ENCODE measurements at regions not wholly inside any gene's neighbourhood (a gene's known extent, or its start where the extent isn't known, plus 50 kb on each side); places are given as distances from the start of the nearest gene placed in this dataset.
"Not testable (repeated sequence)": the region's sequence is repeated elsewhere in the genome, so short reads cannot be mapped to it uniquely, and the experiment has no call there.

- no peak for DNase-seq (ENCODE audit: extremely low spot score)
- CTCF ChIA-PET = interaction anchor here (1.2 to 3.9 kb wide), 7 partner anchors 11 to 245 kb away, joined by 4 to 21 read pairs (median 7); no protein-coding TSS in a partner anchor
- POLR2A ChIA-PET = interaction anchor here (0.7 kb wide), 1 partner anchor 86 kb away, joined by 9 read pairs; no protein-coding TSS in a partner anchor
- TF ChIP-seq, protein P1, sequence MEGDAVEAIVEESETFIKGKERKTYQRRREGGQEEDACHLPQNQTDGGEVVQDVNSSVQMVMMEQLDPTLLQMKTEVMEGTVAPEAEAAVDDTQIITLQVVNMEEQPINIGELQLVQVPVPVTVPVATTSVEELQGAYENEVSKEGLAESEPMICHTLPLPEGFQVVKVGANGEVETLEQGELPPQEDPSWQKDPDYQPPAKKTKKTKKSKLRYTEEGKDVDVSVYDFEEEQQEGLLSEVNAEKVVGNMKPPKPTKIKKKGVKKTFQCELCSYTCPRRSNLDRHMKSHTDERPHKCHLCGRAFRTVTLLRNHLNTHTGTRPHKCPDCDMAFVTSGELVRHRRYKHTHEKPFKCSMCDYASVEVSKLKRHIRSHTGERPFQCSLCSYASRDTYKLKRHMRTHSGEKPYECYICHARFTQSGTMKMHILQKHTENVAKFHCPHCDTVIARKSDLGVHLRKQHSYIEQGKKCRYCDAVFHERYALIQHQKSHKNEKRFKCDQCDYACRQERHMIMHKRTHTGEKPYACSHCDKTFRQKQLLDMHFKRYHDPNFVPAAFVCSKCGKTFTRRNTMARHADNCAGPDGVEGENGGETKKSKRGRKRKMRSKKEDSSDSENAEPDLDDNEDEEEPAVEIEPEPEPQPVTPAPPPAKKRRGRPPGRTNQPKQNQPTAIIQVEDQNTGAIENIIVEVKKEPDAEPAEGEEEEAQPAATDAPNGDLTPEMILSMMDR (IDR thresholded peaks at IDR 0.05; ENCODE audit: control extremely low read depth, extremely low read depth, low read depth, missing control alignments) = peak; percentile 56
Measured at GRCh38 chr14:65170768-65171507, 68.6 kb upstream of the MAX start.

DNA sequence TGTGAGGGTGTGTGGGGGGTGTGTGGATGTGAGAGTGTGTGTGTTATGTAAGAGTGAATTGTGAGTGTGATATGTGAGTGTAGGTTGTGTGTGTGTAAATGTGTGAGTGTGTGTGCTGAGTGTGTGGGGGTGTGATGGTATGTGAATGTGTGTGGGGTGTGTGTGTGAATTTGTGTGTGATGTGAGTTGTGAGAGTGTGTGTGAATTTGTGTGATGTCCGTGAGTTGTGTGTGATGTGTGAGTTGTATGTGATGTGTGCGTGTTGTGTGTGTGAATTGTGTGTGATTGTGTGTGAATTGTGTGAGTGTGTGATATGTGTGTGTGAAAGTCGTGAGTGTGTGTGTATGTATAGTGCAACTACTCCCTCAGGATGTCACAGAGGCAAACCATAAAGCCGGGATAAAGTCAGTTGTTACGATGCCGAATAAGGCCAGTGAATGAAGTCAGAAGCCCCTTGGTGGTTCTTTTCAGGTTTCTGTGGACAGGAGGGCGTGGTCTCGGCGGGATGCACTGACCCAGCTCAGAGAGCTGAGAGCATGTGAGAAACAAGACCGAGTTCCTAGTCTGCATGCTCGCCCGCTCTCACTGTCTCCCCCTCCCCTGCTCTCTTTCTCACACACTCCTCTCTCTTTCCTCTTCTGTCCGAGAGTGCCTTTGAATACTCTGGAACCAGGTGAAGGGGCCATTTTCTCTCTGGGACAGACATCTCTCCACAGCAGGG lies 71.8 kb upstream of the MAX start:
- TF ChIP-seq, protein P1 (IDR thresholded peaks at IDR 0.05; ENCODE audit: control extremely low read depth, extremely low read depth, low read depth, missing control alignments) = no peak
- ChIA-PET POLR2A (interaction anchor here (0.6 kb wide), 1 partner anchor 318 kb away, joined by 9 read pairs; no protein-coding TSS in a partner anchor), CTCF (interaction anchor here (0.9 to 6.4 kb wide), 2 partner anchors 10 to 11 kb away, joined by 4 to 28 read pairs; no protein-coding TSS in a partner anchor)
- no peak for DNase-seq (ENCODE audit: extremely low spot score)

DNA sequence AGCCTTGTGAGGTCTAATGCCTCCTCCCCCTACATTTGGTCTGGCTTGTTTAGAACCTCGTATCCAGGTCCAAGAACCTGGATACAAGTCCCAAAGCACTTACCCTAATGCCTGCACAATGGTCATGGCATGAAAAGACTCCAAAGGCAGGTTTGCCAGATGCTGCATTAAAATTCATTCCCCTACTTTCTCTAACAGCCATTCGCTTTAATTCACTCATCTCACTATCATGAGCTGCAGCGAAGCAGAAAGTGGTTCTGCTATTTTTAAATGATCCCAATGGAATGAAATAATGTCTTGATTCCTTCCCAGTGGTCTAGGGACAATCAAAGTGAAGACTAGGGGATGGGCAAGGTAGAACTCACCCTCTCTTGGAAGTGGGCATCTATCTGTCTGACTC lies 72.5 kb upstream of the MAX start:
- ChIA-PET CTCF (interaction anchor here (0.9 to 6.4 kb wide), 3 partner anchors 10 to 50 kb away, joined by 3 to 28 read pairs (median 4); no protein-coding TSS in a partner anchor), POLR2A (no interaction called here)
- DNase-seq (ENCODE audit: extremely low spot score) = no peak
- TF ChIP-seq, protein P1 (IDR thresholded peaks at IDR 0.05; ENCODE audit: control extremely low read depth, extremely low read depth, low read depth, missing control alignments) = no peak

- DNase-seq (ENCODE audit: extremely low spot score) = no peak
- CTCF ChIA-PET = interaction anchor here (0.8 to 6.4 kb wide), 7 partner anchors 8 to 647 kb away, joined by 3 to 28 read pairs (median 3); no protein-coding TSS in a partner anchor
- TF ChIP-seq, protein P1 (IDR thresholded peaks at IDR 0.05; ENCODE audit: control extremely low read depth, extremely low read depth, low read depth, missing control alignments) = no peak
- POLR2A ChIA-PET = no interaction called here
Measured at GRCh38 chr14:65177551-65177950, 75.2 kb upstream of the MAX start.

GRCh38 chr14:65179231-65179630 lies 76.9 kb upstream of the MAX start:
- DNase-seq (ENCODE audit: extremely low spot score); POLR2A ChIA-PET: not testable (repeated sequence)
- CTCF ChIA-PET = interaction anchor here (2.2 kb wide), 1 partner anchor 645 kb away, joined by 7 read pairs; no protein-coding TSS in a partner anchor

GRCh38 chr14:65179918-65180724 lies 77.8 kb upstream of the MAX start:
- CTCF ChIA-PET = interaction anchor here (1.0 to 2.7 kb wide), 5 partner anchors 9 to 22 kb away, joined by 3 to 14 read pairs (median 6); no protein-coding TSS in a partner anchor
- peak; percentile 65 for DNase-seq (ENCODE audit: extremely low spot score)
- POLR2A ChIA-PET = no interaction called here
- TF ChIP-seq, protein P1 (IDR thresholded peaks at IDR 0.05; ENCODE audit: control extremely low read depth, extremely low read depth, low read depth, missing control alignments) = no peak
